Activated T-cell treated with anti-CD3 and anti-CD28 coated beads, Interleukin-2, amount 50 U/mL, for 72 hours (primary cell): ENCODE measurements at regions not wholly inside any gene's neighbourhood (a gene's known extent, or its start where the extent isn't known, plus 50 kb on each side); places are given as distances from the start of the nearest gene placed in this dataset.

Source experiments
- ATAC-seq, 2 donors: fragments of 150-1000 bp; cut with Tn5 transposase; replicated peaks in 1 of 2; 2 replicates each; pipeline ENCODE4 v1.10.0; 2021; ENCODE audit warnings: moderate library complexity in 2 of 2, mild to moderate bottlenecking in 1 of 2
- DNase-seq, 2 donors: peaks; one replicate each; pipeline ENCODE4 v3.0.0; 2021 to 2022; ENCODE audit warnings: mixed read lengths in 1 of 2
- H3K27ac Mint-ChIP-seq: one replicate; pipeline ENCODE4 v1.8.0; 2022; ENCODE audit warnings: mild to moderate bottlenecking, moderate library complexity, mixed read lengths
- H3K27me3 Mint-ChIP-seq: one replicate; pipeline ENCODE4 v1.8.0; 2022; ENCODE audit warnings: low read depth, mixed read lengths
- H3K36me3 Mint-ChIP-seq, 2 donors: one replicate each; pipeline ENCODE4 v1.8.0; 2022; ENCODE audit warnings: mixed read lengths in 2 of 2, mild to moderate bottlenecking in 1 of 2; ENCODE audit not compliant: insufficient read depth in 2 of 2
- H3K4me1 Mint-ChIP-seq: one replicate; pipeline ENCODE4 v1.8.0; 2022; ENCODE audit warnings: low read depth, mixed read lengths
- H3K4me3 Mint-ChIP-seq, 2 donors: one replicate each; pipeline ENCODE4 v1.8.0; 2022; ENCODE audit warnings: mild to moderate bottlenecking in 2 of 2, mixed read lengths in 2 of 2, moderate library complexity in 2 of 2
- H3K9me3 Mint-ChIP-seq, 2 donors: one replicate each; pipeline ENCODE4 v1.8.0; 2022; ENCODE audit warnings: mixed read lengths in 2 of 2

DNA sequence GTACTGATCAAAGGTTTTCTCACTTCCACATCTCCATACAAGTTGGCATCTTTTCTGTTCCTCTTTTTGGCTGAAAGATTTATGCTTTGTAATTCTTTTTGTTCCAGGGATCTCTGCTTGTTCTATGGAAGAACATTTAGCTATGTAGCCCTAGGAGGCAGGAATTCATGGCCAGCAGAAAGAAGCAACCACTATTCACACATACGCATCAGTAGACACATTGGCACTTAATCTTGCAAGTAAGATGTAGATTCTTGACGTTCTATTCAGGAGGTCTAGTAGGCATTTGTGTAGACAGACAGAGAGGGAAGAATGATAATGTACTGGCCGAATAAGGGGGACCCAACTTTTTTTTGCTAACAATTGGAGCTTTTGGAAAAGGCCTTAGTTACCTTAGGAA is 336.0 kb downstream of the NUF2 start:
- no peaks in the 10 kb centered on the region for H3K27me3 Mint-ChIP-seq
- H3K27ac Mint-ChIP-seq, result no peak overlapping the region
- no peaks in the 10 kb centered on the region for H3K36me3 Mint-ChIP-seq
- H3K4me1 Mint-ChIP-seq, result no peaks in the 10 kb centered on the region
- no peak for DNase-seq
- no peak overlapping the region for H3K4me3 Mint-ChIP-seq
- H3K9me3 Mint-ChIP-seq, result no peaks in the 10 kb centered on the region
- no peak for ATAC-seq

DNA sequence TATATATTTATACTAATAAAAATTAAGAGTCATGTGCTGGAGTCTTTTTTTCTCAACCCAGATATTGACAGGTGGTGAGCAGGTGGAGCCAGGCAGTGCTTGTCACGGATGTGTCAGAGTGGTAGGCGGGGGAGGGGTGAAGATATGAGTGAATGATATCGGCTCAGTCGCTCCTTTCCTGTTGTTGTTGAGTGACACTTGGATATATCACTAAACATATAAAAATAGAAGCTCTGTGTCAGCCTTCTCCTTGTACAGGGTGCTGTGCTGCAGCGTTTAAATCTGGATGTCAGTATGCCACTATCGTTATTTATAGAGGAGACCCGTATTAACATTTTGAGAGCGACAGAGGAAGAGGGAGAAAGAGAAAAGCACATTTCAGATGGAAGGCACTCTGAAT is 339.6 kb downstream of the NUF2 start:
- Mint-ChIP-seq H3K36me3 (no peaks in the 10 kb centered on the region), H3K27me3 (no peaks in the 10 kb centered on the region), H3K27ac (no peak overlapping the region), H3K4me3 (no peak overlapping the region), H3K4me1 (no peaks in the 10 kb centered on the region), H3K9me3 (no peaks in the 10 kb centered on the region)
- DNase-seq, result no peak
- ATAC-seq, result no peak

DNA sequence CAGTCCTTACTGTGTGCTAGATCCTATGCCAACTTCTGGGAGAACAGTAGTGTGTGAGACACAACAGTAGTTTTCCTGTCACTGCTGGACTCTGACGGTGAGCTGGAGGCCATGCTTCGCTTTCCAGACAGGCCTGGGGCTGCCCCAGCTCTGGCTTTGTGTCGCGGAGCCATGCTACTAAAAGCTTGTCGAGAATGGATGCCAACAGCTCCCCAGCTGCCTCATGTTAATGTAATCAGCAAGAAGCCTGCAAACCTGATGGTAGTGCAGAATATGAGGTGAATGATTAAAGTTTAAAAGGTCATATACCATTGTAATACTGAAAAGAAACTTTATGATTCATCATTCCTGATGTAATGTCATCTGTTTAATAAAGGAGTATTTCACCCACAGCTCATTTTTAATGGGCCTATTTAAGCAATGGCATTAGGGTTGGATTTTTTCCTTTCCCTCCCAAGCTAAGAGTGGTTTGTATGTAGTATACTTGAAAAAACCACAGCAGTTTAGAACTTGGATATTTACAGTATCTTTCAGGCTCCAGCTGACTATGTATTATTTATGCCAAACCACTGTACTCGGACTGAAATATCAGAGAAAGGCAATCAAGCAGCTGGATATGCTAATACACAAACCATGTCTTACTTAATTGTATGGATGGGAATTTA is 343.0 kb downstream of the NUF2 start:
- no peaks in the 10 kb centered on the region for H3K4me1 Mint-ChIP-seq
- no peak for DNase-seq
- no peak overlapping the region for H3K4me3 Mint-ChIP-seq
- ATAC-seq, result no peak
- no peak overlapping the region for H3K27ac Mint-ChIP-seq
- H3K36me3 Mint-ChIP-seq, result no peaks in the 10 kb centered on the region
- H3K9me3 Mint-ChIP-seq, result peaks cover 0 to 3% of the 10 kb centered on the region in 2 donors
- no peaks in the 10 kb centered on the region for H3K27me3 Mint-ChIP-seq

DNA sequence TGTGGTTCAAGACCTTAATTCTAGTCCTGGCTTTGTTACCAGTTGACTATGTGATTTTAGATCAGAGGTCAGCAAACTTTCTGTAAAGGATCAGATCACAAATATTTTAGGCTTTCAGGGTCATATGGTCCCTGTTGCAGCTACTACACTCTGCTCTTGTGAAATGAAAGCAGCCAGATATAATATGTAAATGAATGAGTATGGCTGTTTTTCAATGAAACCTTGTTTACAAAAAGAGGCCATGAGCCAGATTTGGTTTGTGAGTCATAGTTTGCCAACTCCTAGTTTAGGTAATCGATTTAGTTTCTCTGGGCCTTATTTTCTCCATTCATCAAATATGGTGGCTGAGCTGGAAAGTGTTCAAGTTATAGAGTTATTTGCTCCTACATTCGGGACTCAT is 346.7 kb downstream of the NUF2 start:
- Mint-ChIP-seq H3K27ac (no peak overlapping the region), H3K9me3 (peaks cover 6 to 8% of the 10 kb centered on the region in 2 donors), H3K36me3 (no peaks in the 10 kb centered on the region), H3K4me3 (no peak overlapping the region), H3K27me3 (no peaks in the 10 kb centered on the region), H3K4me1 (no peaks in the 10 kb centered on the region)
- DNase-seq (no peak), ATAC-seq (no peak)

DNA sequence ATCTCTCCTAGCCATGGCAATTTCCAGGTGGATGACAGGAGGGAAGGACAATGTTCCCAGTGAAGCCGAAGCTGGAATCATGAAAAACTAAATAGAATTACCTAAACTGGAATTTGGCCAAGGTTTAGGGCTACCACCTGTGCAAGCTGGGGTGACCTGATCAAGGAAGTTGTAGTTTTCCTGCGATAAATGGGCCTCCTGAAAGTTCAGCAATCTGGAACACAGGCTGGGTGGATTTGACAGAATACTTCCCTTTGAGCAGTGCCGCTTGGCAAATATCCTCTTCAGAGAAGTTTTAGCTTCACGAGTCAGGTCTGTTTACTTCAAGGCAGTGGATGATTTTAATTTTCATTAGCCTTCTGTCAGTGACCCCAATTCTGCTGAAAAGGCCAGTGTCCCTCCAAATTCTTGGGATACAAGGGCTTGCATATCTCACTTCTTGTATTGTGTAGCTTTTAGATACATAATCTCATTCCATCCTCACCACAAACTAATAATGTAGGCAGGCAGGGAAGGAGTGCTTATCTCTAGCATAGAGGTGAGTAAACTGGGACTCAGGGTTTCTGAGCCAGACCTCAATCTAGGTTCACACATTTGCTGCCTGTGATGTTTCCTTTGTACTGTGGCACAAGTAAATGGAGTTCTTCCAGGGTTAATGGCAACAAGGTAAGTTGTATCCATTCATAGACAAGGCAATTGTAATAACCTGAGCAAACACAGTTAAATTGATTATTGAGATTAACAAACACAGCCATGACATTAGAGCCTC is 349.4 kb downstream of the NUF2 start:
- H3K27ac Mint-ChIP-seq, result no peak overlapping the region
- no peaks in the 10 kb centered on the region for H3K36me3 Mint-ChIP-seq
- H3K27me3 Mint-ChIP-seq, result no peaks in the 10 kb centered on the region
- H3K4me1 Mint-ChIP-seq, result no peaks in the 10 kb centered on the region
- no peak overlapping the region for H3K4me3 Mint-ChIP-seq
- peaks cover 6 to 11% of the 10 kb centered on the region in 2 donors for H3K9me3 Mint-ChIP-seq
- no peak for DNase-seq
- no peak for ATAC-seq

DNA sequence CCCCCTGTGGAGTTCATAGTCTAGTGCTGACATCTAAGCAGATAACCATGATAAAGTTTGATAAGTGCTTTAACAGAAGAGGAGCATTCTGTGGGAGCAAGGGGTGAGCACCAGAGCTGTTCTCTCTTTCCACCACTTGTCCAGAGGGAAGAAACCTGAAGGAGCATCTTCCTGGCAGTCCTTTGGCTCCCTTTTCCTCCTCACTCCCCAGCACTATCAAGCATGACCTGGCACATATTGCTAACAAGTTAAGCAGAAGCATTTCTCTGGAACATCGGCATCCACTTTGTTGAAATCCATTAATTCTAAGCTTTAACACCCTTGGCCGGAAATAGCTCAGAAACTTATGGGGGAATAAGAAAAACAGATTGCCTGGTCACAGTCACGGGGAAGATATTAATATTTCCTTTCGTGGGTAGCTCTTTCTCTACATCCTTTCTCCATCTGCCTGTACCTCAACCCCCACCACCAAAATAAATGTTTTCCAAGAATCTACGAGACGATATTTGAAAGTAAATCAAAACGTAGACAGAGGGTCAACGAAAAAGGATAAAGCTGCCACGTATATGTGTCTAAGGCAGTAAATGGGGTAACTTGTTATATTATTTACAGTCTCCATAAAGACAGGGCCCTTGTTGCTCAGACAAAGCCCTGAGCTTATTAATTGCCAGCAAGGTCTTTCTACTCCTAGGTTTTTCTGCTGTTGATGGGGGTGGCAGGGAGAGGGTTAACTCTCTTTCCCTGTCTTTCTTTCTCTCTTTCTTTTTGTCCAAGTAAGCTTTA is 351.4 kb downstream of the NUF2 start:
- H3K27me3 Mint-ChIP-seq, result no peaks in the 10 kb centered on the region

DNA sequence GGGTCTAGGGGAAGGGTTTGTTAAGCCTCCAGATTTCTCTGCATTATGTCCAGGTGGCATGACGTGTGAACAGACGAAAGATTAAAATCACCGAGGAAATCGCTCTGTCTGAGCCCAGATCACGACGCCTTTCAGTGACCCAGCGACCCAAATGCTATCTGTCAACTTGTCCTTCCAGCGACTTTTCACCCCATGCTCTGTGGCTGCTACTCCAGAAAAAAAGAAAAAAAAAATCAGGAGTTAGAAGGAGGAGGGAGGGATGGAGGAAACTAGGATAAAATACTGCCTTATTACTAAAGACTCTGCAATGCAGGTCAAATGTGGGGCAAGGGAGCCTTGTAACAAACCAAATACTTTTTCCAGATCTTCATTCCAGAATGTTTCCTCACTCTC is 352.0 kb downstream of the NUF2 start:
- Mint-ChIP-seq H3K4me3 (no peak overlapping the region), H3K9me3 (peaks cover 8 to 11% of the 10 kb centered on the region in 2 donors), H3K27me3 (no peaks in the 10 kb centered on the region), H3K27ac (no peak overlapping the region), H3K36me3 (no peaks in the 10 kb centered on the region), H3K4me1 (no peaks in the 10 kb centered on the region)
- DNase-seq, result no peak
- ATAC-seq, result no peak

More for the DNA sequence above, 351.4 kb downstream of the NUF2 start:
- Mint-ChIP-seq H3K9me3 (peaks cover 6 to 11% of the 10 kb centered on the region in 2 donors), H3K27ac (no peak overlapping the region), H3K4me3 (no peak overlapping the region), H3K36me3 (no peaks in the 10 kb centered on the region), H3K4me1 (no peaks in the 10 kb centered on the region)
- no peak for ATAC-seq
- no peak for DNase-seq

DNA sequence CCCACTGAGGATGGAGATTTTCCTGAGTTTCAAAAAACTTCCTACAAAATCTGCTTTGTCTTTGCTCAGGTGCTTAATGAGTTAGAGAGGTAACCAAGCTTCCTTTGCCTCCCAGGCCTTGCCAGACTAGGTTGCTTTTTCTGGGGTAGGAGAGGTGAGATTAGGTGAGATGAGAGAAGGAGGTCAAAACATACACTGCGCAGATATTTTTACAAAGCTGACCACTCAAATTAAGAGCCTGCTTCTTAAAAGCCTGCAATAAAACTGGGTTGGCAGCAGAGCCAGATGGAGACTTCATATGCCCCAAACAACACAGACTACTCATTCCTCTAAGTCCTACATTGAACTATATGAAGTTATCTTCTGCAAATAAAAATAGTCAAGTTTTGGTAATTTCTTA is 352.5 kb downstream of the NUF2 start:
- no peaks in the 10 kb centered on the region for H3K36me3 Mint-ChIP-seq
- H3K4me3 Mint-ChIP-seq, result no peak overlapping the region
- DNase-seq, result no peak
- no peak overlapping the region for H3K27ac Mint-ChIP-seq
- H3K27me3 Mint-ChIP-seq, result no peaks in the 10 kb centered on the region
- no peaks in the 10 kb centered on the region for H3K4me1 Mint-ChIP-seq
- peaks cover 10% of the 10 kb centered on the region in 2 donors for H3K9me3 Mint-ChIP-seq
- ATAC-seq, result no peak

DNA sequence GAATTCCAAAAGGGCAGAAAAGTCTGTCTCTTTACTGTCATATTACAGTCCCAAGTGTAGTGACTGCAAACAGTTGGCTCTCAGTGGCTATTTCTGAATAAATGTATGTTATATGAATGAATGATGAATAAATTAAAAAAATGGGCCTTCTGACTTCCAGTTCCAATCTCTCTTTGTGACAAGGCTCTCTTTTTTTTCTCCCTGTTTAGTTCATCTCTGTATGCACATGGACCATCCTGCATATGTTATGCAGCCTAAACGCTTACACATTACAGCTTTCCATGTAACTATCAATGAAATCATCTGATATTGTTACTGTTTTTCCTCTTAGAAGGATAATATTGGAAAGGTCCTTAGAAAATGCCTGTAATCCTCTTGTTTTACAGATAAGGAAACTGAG is 363.0 kb downstream of the NUF2 start:
- Mint-ChIP-seq H3K9me3 (peaks cover 6 to 9% of the 10 kb centered on the region in 2 donors), H3K36me3 (no peaks in the 10 kb centered on the region), H3K27me3 (no peaks in the 10 kb centered on the region), H3K4me3 (no peak overlapping the region), H3K4me1 (no peaks in the 10 kb centered on the region), H3K27ac (no peak overlapping the region)
- no peak for ATAC-seq
- no peak for DNase-seq

DNA sequence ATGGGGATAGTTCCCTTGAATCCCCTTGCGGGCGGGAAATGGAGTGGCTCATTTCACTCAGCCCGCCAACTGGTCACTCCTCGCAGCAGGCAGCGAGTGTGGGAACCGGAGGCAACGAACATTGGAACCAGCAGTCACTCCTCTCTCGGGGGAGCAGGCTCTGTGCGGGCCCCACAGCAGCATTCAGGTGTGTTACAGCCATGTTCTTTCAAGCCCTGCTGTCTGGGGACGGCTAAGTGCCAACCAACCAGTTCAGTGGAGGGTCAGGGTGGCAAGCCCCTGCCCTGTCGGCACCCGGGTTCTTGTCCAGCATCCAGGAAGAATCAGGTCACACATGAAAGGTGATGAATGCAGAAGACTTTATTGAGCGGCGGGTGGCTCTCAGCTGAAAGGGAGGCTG is 370.5 kb downstream of the NUF2 start:
- no peak overlapping the region for H3K27ac Mint-ChIP-seq
- DNase-seq, result no peak
- H3K4me3 Mint-ChIP-seq, result no peak overlapping the region
- ATAC-seq, result no peak
- no peaks in the 10 kb centered on the region for H3K27me3 Mint-ChIP-seq
- H3K4me1 Mint-ChIP-seq, result peaks cover 7% of the 10 kb centered on the region
- peaks cover 4 to 8% of the 10 kb centered on the region in 2 donors for H3K9me3 Mint-ChIP-seq
- H3K36me3 Mint-ChIP-seq, result no peaks in the 10 kb centered on the region

DNA sequence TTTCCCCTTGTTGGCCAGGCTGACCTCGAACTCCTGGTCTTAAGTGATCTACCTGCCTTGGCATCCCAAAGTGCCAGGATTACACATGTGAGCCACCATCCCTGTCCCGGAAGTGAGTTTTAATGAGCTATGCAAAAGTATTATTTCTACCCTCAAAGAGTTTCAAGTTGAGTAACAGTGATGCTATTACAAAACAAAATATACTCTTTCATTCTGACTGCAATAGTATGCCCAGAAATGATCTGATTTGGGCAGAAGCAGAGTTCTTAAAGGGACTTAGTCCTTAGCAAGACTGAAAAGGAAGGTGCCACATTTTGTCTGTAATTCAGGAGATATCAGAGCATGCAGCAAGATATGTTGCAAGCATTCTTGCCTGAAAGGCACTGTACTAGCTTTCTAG is 375.4 kb downstream of the NUF2 start:
- DNase-seq (no peak), ATAC-seq (peak; percentile 51 to 79)
- Mint-ChIP-seq H3K4me3 (no peak overlapping the region), H3K27me3 (no peaks in the 10 kb centered on the region), H3K9me3 (peaks cover 1 to 5% of the 10 kb centered on the region in 2 donors), H3K27ac (no peak overlapping the region), H3K4me1 (peaks cover 7% of the 10 kb centered on the region), H3K36me3 (no peaks in the 10 kb centered on the region)

DNA sequence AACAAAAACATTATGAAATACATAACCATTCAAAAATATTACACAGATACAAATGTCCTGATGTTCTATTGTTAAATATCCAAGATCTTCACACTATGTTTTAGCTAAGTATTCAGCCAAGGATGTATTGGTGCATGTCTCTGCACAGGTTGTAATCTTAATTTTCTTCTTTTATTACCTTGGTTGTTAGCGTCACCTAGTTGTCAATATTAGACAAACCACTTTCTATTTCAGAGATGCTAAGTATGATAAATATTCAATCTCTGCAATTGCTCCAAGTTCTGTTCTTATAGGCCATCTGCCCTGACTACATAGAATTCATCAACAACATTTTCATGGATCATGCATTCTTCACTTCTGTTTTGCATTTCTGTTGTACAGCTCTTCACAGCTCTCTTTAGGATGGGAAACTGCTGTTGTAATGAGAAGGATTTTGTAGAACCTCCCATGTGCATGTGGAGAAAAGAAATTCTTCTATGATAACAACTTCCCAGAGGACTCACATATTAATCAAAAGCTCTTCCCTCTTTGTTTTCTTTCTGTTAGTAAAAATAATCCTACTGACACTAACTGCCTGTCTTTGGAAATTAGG is 380.1 kb downstream of the NUF2 start:
- no peaks in the 10 kb centered on the region for H3K27me3 Mint-ChIP-seq
- peaks cover 4% of the 10 kb centered on the region for H3K4me1 Mint-ChIP-seq
- no peak for ATAC-seq
- no peak for DNase-seq
- no peak overlapping the region for H3K4me3 Mint-ChIP-seq
- no peak overlapping the region for H3K27ac Mint-ChIP-seq
- H3K9me3 Mint-ChIP-seq, result peaks cover 3% of the 10 kb centered on the region in 2 donors
- H3K36me3 Mint-ChIP-seq, result no peaks in the 10 kb centered on the region

DNA sequence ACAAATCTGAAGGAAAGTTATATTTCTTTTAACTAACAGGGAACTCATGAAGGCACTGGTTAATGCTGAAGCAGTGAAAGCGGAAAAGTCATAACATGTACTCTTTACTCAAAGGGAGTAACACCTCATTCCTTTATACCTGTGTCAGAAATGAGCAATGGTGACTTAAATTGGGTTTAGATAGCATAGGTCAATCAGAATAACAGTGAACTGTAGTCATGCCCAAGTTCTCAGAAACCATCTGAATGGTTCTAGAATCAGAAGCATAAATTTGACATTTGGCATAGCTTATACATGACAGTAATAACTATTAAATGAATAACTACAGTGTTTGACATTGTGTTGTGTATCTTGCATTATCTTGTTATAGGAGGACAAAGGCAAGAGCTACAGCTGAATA is 382.0 kb downstream of the NUF2 start:
- H3K9me3 Mint-ChIP-seq, result peaks cover 0 to 3% of the 10 kb centered on the region in 2 donors
- H3K27ac Mint-ChIP-seq, result no peak overlapping the region
- H3K27me3 Mint-ChIP-seq, result no peaks in the 10 kb centered on the region

More for the DNA sequence above, 382.0 kb downstream of the NUF2 start:
- Mint-ChIP-seq H3K36me3 (no peaks in the 10 kb centered on the region), H3K4me3 (no peak overlapping the region), H3K4me1 (no peaks in the 10 kb centered on the region)
- no peak for DNase-seq
- no peak for ATAC-seq
